A549 (cell line): ENCODE measurements at regions not wholly inside any gene's neighbourhood (a gene's known extent, or its start where the extent isn't known, plus 50 kb on each side); places are given as distances from the start of the nearest gene placed in this dataset.

ENCODE experiments used
- ATAC-seq, 2 experiments: fragments of 200-7000 bp in 1 of 2; fragments of >200 bp in 1 of 2; cut with Nextera tagmentation in 1 of 2; cut with Tn5 transposase in 1 of 2; 3 replicates each; pipeline versions ENCODE4 v1.8.0 to v1.9.1; 2018 to 2020; ENCODE audit warnings: mild to moderate bottlenecking in 1 of 2, moderate library complexity in 1 of 2
- CTCF ChIA-PET: fragments of 300-600 bp; sonication (Branson Sonifier 250); formaldehyde crosslinking; extraction: SDS; loops from one replicate; lab custom pipeline; 2021; ENCODE audit warnings: antibody characterized with exemption, inconsistent platforms; lab: Yijun Ruan, JAX
- POLR2A ChIA-PET: fragments of 350-600 bp; formaldehyde crosslinking; extraction: SDS; loops from one replicate; lab custom pipeline; 2021; ENCODE audit warnings: antibody characterized with exemption, inconsistent platforms; lab: Yijun Ruan, JAX
- DNase-seq, 2 experiments: peaks; one replicate each; pipeline versions ENCODE4 v3.0.0 to v3.0.0-alpha.2; 2011 to 2016; ENCODE audit warnings: low read depth in 1 of 2, low spot score in 1 of 2
- FAIRE-seq: peaks from 2 replicates; lab custom pipeline; 2011; peaks lifted over from hg19 to GRCh38; lab: Jason Lieb, UNC
- H3K27ac ChIP-seq, 2 experiments: fragments of >200 bp; sonication (Bioruptor Twin); formaldehyde crosslinking; 3 replicates each; pipeline ENCODE4 v1.5.1; 2016 to 2017
- H3K4me1 ChIP-seq: fragments of >200 bp; sonication (Bioruptor Twin); formaldehyde crosslinking; 3 replicates; pipeline ENCODE4 v1.6.1; 2016
- H3K4me2 ChIP-seq: fragments of >200 bp; sonication (Bioruptor Twin); formaldehyde crosslinking; 3 replicates; pipeline ENCODE4 v1.6.1; 2016
- H3K4me3 ChIP-seq: fragments of >200 bp; sonication (Bioruptor Twin); formaldehyde crosslinking; 3 replicates; pipeline ENCODE4 v1.5.1; 2016
- H3K9me3 ChIP-seq: fragments of >200 bp; sonication (Bioruptor Twin); formaldehyde crosslinking; 3 replicates; pipeline ENCODE4 v1.6.1; 2016
- BHLHE40 ChIP-seq: IDR thresholded peaks from 2 replicates; pipeline ENCODE4 v1.6.1; 2012; ENCODE audit warnings: low read depth, low read length, inconsistent platforms
- CBX2 ChIP-seq: fragments of 200-600 bp; sonication (generic); IDR thresholded peaks from 2 replicates; pipeline ENCODE4 v1.6.1; 2016; ENCODE audit warnings: low read depth, mild to moderate bottlenecking, borderline replicate concordance
- CBX8 ChIP-seq: fragments of 200-600 bp; sonication (generic); IDR thresholded peaks from 2 replicates; pipeline ENCODE4 v1.6.1; 2016
- CHD2 ChIP-seq: fragments of 150-350 bp; IDR thresholded peaks from 2 replicates; pipeline ENCODE4 v1.6.1; 2014; ENCODE audit warnings: low read length; ENCODE audit not compliant: partially characterized antibody
- E2F6 ChIP-seq: IDR thresholded peaks from 2 replicates; pipeline ENCODE4 v1.6.1; 2012; ENCODE audit warnings: low read depth, borderline replicate concordance
- ESRRA ChIP-seq: fragments of 150-350 bp; IDR thresholded peaks from 2 replicates; pipeline ENCODE4 v1.6.1; 2014; ENCODE audit warnings: mild to moderate bottlenecking, low read length, borderline replicate concordance
- FOSL2 ChIP-seq, 2 experiments: fragments of 450-650 bp in 1 of 2; fragments of >200 bp in 1 of 2; sonication (Bioruptor Twin) in 1 of 2; formaldehyde crosslinking; IDR thresholded peaks; 2 replicates each; pipeline versions ENCODE4 v1.5.0 to v1.6.1; 2016 to 2020; ENCODE audit warnings: mild to moderate bottlenecking in 1 of 2, moderate library complexity in 1 of 2
- HES2 ChIP-seq: fragments of >200 bp; sonication (Bioruptor Twin); formaldehyde crosslinking; IDR thresholded peaks from 2 replicates; pipeline ENCODE4 v1.6.1; 2016
- HEYL ChIP-seq: fragments of 250-450 bp; sonication (Bioruptor Pico); IDR thresholded peaks from 2 replicates; pipeline ENCODE4 v1.8.0; 2021; ENCODE audit warnings: mild to moderate bottlenecking, moderate library complexity
- HOXB13 ChIP-seq: fragments of 250-450 bp; sonication (Bioruptor Pico); IDR thresholded peaks from 2 replicates; pipeline ENCODE4 v1.5.0; 2020; ENCODE audit warnings: low read depth, mild to moderate bottlenecking, moderate library complexity
- JUN ChIP-seq, 2 experiments: fragments of >200 bp; sonication (Bioruptor Twin); formaldehyde crosslinking; IDR thresholded peaks; 2 replicates in 1 of 2; 3 replicates in 1 of 2; pipeline ENCODE4 v1.6.1; 2016 to 2017
- KDM5A ChIP-seq: fragments of 200-600 bp; sonication (generic); IDR thresholded peaks from 2 replicates; pipeline ENCODE4 v1.6.1; 2016; ENCODE audit warnings: antibody characterized with exemption, mild to moderate bottlenecking
- MAFK ChIP-seq: fragments of 450-650 bp; IDR thresholded peaks from 2 replicates; pipeline ENCODE4 v1.6.1; 2014; ENCODE audit not compliant: partially characterized antibody
- MAZ ChIP-seq: fragments of 150-350 bp; IDR thresholded peaks from 2 replicates; pipeline ENCODE4 v1.6.1; 2014; ENCODE audit warnings: antibody characterized with exemption, low read depth, low read length, borderline replicate concordance
- MYC ChIP-seq: IDR thresholded peaks from 2 replicates; pipeline ENCODE4 v1.6.1; 2012; ENCODE audit warnings: mild to moderate bottlenecking, inconsistent platforms, low read length, improper control_type of control experiment, borderline replicate concordance
- NPAS2 ChIP-seq: fragments of 250-450 bp; sonication (Bioruptor Pico); IDR thresholded peaks from 2 replicates; pipeline ENCODE4 v1.8.0; 2022; ENCODE audit warnings: mild to moderate bottlenecking, moderate library complexity, borderline replicate concordance
- NR3C1 ChIP-seq: fragments of >200 bp; sonication (Bioruptor Twin); formaldehyde crosslinking; IDR thresholded peaks from 3 replicates; pipeline ENCODE4 v1.6.1; 2017
- PHF8 ChIP-seq: fragments of 200-600 bp; sonication (generic); IDR thresholded peaks from 2 replicates; pipeline ENCODE4 v1.6.1; 2016; ENCODE audit warnings: low read depth, mild to moderate bottlenecking, antibody characterized with exemption, moderate library complexity, borderline replicate concordance
- POLR2AphosphoS2 ChIP-seq: conservative IDR thresholded peaks from 2 replicates; pipeline ENCODE4 v1.6.1; 2012; ENCODE audit warnings: low read length, improper control_type of control experiment, inconsistent platforms
- RAD21 ChIP-seq, 2 experiments: fragments of >200 bp in 1 of 2; sonication (Bioruptor Twin) in 1 of 2; formaldehyde crosslinking in 1 of 2; IDR thresholded peaks in 1 of 2; conservative IDR thresholded peaks in 1 of 2; 2 replicates in 1 of 2; 3 replicates in 1 of 2; pipeline ENCODE4 v1.6.1; 2012 to 2018; ENCODE audit warnings: inconsistent platforms in 1 of 2
- RARB ChIP-seq: fragments of 250-450 bp; sonication (Bioruptor Pico); IDR thresholded peaks from 2 replicates; pipeline ENCODE4 v1.8.0; 2021; ENCODE audit warnings: mild to moderate bottlenecking, moderate library complexity
- SMC3 ChIP-seq: fragments of >200 bp; sonication (Bioruptor Twin); formaldehyde crosslinking; IDR thresholded peaks from 3 replicates; pipeline ENCODE4 v1.6.1; 2018; ENCODE audit warnings: inconsistent platforms
- SREBF2 ChIP-seq: fragments of 450-650 bp; IDR thresholded peaks from 2 replicates; pipeline ENCODE4 v1.6.1; 2014; ENCODE audit warnings: mild to moderate bottlenecking, moderate library complexity
- TP53 ChIP-seq: fragments of 250-450 bp; sonication (Bioruptor Pico); IDR thresholded peaks from 2 replicates; pipeline ENCODE4 v1.5.0; 2021; ENCODE audit warnings: mild to moderate bottlenecking, moderate library complexity
- ZC3H11A ChIP-seq: fragments of 450-650 bp; IDR thresholded peaks from 2 replicates; pipeline ENCODE4 v1.6.1; 2014; ENCODE audit warnings: antibody characterized with exemption, mild to moderate bottlenecking
- ZFP36 ChIP-seq: fragments of 450-650 bp; IDR thresholded peaks from 2 replicates; pipeline ENCODE4 v1.6.1; 2014; ENCODE audit warnings: borderline replicate concordance; ENCODE audit not compliant: partially characterized antibody
- WGBS: methylation state at CpG from one replicate; pipeline ENCODE4 v1.1.6; 2017; ENCODE audit errors: missing lambda C conversion rate; 5-methylcytosine and 5-hydroxymethylcytosine counted together
- TF ChIP-seq, protein P1 (sequence below): IDR thresholded peaks from 2 replicates; pipeline ENCODE4 v1.6.1; 2012
- TF ChIP-seq, protein P2 (sequence below): IDR thresholded peaks from 2 replicates; pipeline ENCODE4 v1.6.1; 2012
- TF ChIP-seq, protein P3 (sequence below): fragments of >200 bp; sonication (Bioruptor Twin); formaldehyde crosslinking; IDR thresholded peaks from 3 replicates; pipeline ENCODE4 v1.5.1; 2016

DNA sequence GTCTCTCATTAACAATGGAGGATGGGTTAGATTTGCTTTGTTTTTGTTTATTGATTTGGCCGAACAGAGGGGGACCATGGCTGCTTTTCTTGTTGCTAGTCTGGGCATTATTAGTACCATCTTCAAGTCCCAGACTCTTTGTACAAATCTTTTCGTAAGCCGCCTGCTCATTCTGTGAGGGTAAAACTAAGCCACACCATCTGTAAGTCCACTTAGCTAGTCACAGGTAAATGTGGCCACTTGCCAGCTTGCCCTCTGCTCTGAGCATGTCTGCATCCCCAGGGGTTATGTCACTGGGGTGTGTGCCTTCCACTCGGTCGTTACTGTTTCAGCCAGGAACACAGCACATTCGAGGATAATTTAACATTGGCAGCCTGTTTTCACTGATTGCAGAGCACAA lies 85.6 kb downstream of the SMIM21 start (continued):
- TF ChIP-seq MYC (no peak), ZFP36 (no peak), CBX8 (no peak), E2F6 (no peak), CBX2 (no peak)

DNA sequence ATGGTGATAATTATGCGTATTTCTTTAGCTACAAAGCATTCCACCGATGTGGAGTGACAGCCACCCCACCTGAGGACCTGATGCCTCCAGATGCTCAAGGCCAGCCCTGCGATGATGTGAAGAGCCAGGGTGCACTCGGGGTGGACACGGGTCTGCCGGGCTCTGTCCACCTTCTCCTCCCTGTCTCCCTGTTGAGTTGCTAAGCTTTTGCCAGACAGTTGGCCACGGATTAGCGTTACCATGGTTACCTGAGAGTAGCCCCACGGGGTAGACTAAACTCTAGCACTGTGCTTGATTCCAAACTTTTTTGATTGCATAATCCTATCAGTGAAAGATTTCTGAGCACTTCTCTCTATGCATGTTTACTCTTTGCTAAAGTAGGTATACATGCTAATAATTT lies 86.2 kb downstream of the SMIM21 start:
- no peak overlapping the region for H3K4me3 ChIP-seq
- H3K4me2 ChIP-seq: no peak overlapping the region
- no peak for ATAC-seq
- no peak for DNase-seq
- 69% methylated on average over 6 of the region's 9 CpGs for WGBS
- TF ChIP-seq CHD2 (no peak), ZC3H11A (no peak), FOSL2 (IDR thresholded peaks at IDR 0.05) (no peak), FOSL2 (CRISPR knock-in tag; IDR thresholded peaks at IDR 0.05) (no peak), MAFK (no peak), RARB (CRISPR knock-in tag) (no peak), RAD21 (conservative IDR thresholded peaks at IDR 0.05 in 1 of 2, IDR thresholded peaks at IDR 0.05 in 1 of 2) (no peak), NPAS2 (CRISPR knock-in tag) (no peak), ZFP36 (no peak), MYC (no peak), ESRRA (no peak), HEYL (CRISPR knock-in tag) (no peak), SMC3 (no peak), PHF8 (no peak), HOXB13 (CRISPR knock-in tag) (no peak), POLR2AphosphoS2 (no peak), KDM5A (no peak), SREBF2 (no peak)
- TF ChIP-seq, protein P1, sequence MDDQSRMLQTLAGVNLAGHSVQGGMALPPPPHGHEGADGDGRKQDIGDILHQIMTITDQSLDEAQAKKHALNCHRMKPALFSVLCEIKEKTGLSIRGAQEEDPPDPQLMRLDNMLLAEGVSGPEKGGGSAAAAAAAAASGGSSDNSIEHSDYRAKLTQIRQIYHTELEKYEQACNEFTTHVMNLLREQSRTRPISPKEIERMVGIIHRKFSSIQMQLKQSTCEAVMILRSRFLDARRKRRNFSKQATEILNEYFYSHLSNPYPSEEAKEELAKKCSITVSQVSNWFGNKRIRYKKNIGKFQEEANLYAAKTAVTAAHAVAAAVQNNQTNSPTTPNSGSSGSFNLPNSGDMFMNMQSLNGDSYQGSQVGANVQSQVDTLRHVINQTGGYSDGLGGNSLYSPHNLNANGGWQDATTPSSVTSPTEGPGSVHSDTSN: no peak
- TF ChIP-seq, protein P2, sequence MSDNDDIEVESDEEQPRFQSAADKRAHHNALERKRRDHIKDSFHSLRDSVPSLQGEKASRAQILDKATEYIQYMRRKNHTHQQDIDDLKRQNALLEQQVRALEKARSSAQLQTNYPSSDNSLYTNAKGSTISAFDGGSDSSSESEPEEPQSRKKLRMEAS: no peak
- TF ChIP-seq, protein P3, sequence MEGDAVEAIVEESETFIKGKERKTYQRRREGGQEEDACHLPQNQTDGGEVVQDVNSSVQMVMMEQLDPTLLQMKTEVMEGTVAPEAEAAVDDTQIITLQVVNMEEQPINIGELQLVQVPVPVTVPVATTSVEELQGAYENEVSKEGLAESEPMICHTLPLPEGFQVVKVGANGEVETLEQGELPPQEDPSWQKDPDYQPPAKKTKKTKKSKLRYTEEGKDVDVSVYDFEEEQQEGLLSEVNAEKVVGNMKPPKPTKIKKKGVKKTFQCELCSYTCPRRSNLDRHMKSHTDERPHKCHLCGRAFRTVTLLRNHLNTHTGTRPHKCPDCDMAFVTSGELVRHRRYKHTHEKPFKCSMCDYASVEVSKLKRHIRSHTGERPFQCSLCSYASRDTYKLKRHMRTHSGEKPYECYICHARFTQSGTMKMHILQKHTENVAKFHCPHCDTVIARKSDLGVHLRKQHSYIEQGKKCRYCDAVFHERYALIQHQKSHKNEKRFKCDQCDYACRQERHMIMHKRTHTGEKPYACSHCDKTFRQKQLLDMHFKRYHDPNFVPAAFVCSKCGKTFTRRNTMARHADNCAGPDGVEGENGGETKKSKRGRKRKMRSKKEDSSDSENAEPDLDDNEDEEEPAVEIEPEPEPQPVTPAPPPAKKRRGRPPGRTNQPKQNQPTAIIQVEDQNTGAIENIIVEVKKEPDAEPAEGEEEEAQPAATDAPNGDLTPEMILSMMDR: no peak
- TF ChIP-seq, all 56 proteins: peak for 0
- no peaks in the 10 kb centered on the region for H3K9me3 ChIP-seq
- no peaks in the 10 kb centered on the region for H3K4me1 ChIP-seq
- ChIA-PET CTCF (interaction anchor here (0.8 kb wide), 1 partner anchor 10 kb away, joined by 3 read pairs; no protein-coding TSS in a partner anchor), POLR2A (no interaction called here)
- no peak for FAIRE-seq
- H3K27ac ChIP-seq: no peak overlapping the region

DNA sequence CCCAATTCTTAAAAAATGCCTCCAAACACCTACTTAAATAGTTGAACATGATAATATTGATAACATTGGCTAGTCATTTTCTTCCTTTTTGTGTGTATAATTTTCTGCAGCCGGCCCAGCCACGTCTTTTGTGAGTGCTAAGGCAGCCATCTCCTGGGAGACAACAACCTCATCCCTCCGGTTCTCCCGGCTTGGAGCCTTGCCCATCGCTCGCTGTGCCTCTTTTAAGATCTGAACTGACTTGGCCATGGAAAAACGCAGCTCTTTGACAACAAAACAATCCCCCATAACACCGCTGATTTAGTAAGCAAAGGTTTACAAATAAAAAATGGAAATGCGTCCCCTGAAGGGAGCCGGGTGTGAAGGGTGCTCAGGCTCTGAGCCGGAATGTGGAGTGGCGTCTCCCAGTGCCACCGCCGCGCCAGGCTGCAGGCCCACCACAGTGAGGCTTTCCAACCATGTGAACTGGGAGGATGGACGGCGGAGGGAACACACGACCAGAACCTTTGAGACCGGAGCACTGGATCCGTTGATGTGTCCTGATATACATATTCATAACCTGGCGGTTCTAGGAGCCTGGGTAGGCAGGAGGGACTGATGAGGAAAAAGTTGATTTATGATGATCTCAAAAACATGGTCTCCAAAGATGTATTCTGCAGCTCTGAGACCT lies 87.4 kb downstream of the SMIM21 start:
- POLR2A ChIA-PET: no interaction called here
- FAIRE-seq: no peak
- ATAC-seq: no peak

More for the DNA sequence above, 87.4 kb downstream of the SMIM21 start:
- Histone ChIP-seq H3K4me1 (no peaks in the 10 kb centered on the region), H3K9me3 (no peaks in the 10 kb centered on the region), H3K27ac (no peak overlapping the region), H3K4me2 (no peak overlapping the region), H3K4me3 (no peak overlapping the region)
- 72% methylated on average over 21 of the region's 21 CpGs for WGBS
- no peak for TF ChIP-seq CBX2
- TF ChIP-seq JUN (IDR thresholded peaks at IDR 0.05): no peak
- TF ChIP-seq HES2: no peak
- no peak for TF ChIP-seq FOSL2 (IDR thresholded peaks at IDR 0.05)
- TF ChIP-seq FOSL2 (CRISPR knock-in tag; IDR thresholded peaks at IDR 0.05): no peak
- no peak for TF ChIP-seq BHLHE40
- no peak for TF ChIP-seq MYC
- no peak for TF ChIP-seq HOXB13 (CRISPR knock-in tag)
- TF ChIP-seq TP53 (CRISPR knock-in tag): no peak
- no peak for TF ChIP-seq NPAS2 (CRISPR knock-in tag)
- TF ChIP-seq MAZ: no peak
- TF ChIP-seq PHF8: no peak
- no peak for TF ChIP-seq KDM5A
- no peak for TF ChIP-seq NR3C1
- CTCF ChIA-PET: no interaction called here
- DNase-seq: no peak
